ENCODE measurements at regions not wholly inside any gene's neighbourhood (a gene's known extent, or its start where the extent isn't known, plus 50 kb on each side); places are given as distances from the start of the nearest gene placed in this dataset.

DNA sequence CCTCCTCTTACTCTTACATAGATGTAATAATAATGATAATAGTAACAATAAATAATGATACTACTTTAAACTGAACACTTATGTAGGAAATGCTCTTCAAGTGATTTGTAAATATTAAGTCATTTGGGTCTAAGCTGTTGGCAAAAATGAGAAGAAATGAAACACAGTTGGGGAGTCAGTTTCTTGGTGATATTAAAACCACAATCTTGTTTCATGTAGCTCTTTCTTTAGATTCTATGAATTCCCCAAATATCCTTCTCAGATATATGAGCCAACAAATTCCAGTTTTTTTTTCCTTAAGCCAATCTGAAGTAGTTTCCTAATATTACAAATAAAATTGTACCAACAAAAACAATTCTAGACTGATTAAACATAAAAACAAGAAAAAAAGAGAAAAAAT is 1115.6 kb upstream of the CNTN5 start:
- Histone ChIP-seq H3K9me3 (ENCODE audit: low read depth, low read length) (no peaks in the 10 kb centered on the region), H3K4me2 (ENCODE audit: insufficient read depth, low read length) (no peak overlapping the region), H2AFZ (ENCODE audit: low read length) (no peak overlapping the region), H3K79me2 (ENCODE audit: insufficient read depth, low read length) (no peaks in the 10 kb centered on the region), H4K20me1 (ENCODE audit: insufficient read depth, low read length) (no peaks in the 10 kb centered on the region), H3K36me3 (ENCODE audit: insufficient read depth, low read length) (no peaks in the 10 kb centered on the region), H3K4me3 (ENCODE audit: insufficient read depth, low read length) (no peak overlapping the region), H3K4me1 (ENCODE audit: insufficient read depth, low read length) (no peaks in the 10 kb centered on the region), H3K27me3 (ENCODE audit: insufficient read depth, low read length) (no peaks in the 10 kb centered on the region), H3K27ac (ENCODE audit: low read depth, low read length) (no peak overlapping the region)
- no peak for DNase-seq (ENCODE audit: insufficient read length, low spot score, missing footprints)
- TF ChIP-seq, protein P1, sequence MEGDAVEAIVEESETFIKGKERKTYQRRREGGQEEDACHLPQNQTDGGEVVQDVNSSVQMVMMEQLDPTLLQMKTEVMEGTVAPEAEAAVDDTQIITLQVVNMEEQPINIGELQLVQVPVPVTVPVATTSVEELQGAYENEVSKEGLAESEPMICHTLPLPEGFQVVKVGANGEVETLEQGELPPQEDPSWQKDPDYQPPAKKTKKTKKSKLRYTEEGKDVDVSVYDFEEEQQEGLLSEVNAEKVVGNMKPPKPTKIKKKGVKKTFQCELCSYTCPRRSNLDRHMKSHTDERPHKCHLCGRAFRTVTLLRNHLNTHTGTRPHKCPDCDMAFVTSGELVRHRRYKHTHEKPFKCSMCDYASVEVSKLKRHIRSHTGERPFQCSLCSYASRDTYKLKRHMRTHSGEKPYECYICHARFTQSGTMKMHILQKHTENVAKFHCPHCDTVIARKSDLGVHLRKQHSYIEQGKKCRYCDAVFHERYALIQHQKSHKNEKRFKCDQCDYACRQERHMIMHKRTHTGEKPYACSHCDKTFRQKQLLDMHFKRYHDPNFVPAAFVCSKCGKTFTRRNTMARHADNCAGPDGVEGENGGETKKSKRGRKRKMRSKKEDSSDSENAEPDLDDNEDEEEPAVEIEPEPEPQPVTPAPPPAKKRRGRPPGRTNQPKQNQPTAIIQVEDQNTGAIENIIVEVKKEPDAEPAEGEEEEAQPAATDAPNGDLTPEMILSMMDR (IDR thresholded peaks at IDR 0.05; ENCODE audit: extremely low read depth, low read depth, low read length) = no peak

DNA sequence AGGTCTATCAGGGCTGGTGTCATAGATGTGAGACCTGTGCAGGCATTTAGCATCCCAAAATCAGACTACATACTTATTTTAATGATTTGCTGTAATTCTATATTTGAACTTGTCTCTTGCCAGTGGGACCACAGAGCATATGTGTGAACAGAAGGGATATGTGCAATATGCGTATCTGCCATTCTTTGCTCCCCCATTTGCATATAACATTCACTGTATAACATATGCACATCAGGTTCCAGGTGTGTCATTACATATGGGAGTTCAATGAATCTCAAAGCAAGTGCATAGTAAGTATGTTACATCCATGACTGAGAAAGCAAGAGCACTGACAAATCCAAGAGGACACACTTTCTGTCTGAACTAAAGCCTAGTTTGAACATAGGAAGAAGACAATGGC is 1115.1 kb upstream of the CNTN5 start:
- H3K4me2 ChIP-seq (ENCODE audit: insufficient read depth, low read length) = no peak overlapping the region
- DNase-seq (ENCODE audit: insufficient read length, low spot score, missing footprints) = no peak
- no peaks in the 10 kb centered on the region for H3K9me3 ChIP-seq (ENCODE audit: low read depth, low read length)
- H2AFZ ChIP-seq (ENCODE audit: low read length) = no peak overlapping the region
- no peaks in the 10 kb centered on the region for H4K20me1 ChIP-seq (ENCODE audit: insufficient read depth, low read length)
- H3K27me3 ChIP-seq (ENCODE audit: insufficient read depth, low read length) = no peaks in the 10 kb centered on the region
- no peaks in the 10 kb centered on the region for H3K36me3 ChIP-seq (ENCODE audit: insufficient read depth, low read length)
- H3K4me1 ChIP-seq (ENCODE audit: insufficient read depth, low read length) = no peaks in the 10 kb centered on the region
- TF ChIP-seq, protein P1 (IDR thresholded peaks at IDR 0.05; ENCODE audit: extremely low read depth, low read depth, low read length) = no peak
- no peak overlapping the region for H3K4me3 ChIP-seq (ENCODE audit: insufficient read depth, low read length)
- H3K27ac ChIP-seq (ENCODE audit: low read depth, low read length) = no peak overlapping the region
- no peaks in the 10 kb centered on the region for H3K79me2 ChIP-seq (ENCODE audit: insufficient read depth, low read length)

DNA sequence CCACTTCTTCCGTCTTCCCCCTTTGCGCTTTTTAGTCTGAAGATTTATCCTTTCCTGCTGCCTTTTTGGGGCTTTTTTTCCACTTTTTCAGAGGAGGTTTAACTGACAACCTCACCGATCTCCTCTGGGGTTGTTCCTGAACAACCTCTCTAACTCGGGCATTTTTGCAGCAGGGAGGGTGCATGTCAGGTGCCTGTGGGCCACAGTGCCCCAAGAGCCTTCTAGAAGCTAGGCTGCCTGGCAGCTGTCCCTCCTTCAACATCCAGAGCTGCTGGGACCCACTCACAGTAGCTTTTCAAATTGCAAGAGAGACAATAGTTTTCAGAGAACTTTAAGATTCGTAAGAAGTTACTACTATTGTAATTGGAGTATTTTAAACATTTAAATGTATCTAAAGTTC is 1112.4 kb upstream of the CNTN5 start:
- no peak for DNase-seq (ENCODE audit: insufficient read length, low spot score, missing footprints)
- Histone ChIP-seq H3K36me3 (ENCODE audit: insufficient read depth, low read length) (no peaks in the 10 kb centered on the region), H4K20me1 (ENCODE audit: insufficient read depth, low read length) (no peaks in the 10 kb centered on the region), H3K27me3 (ENCODE audit: insufficient read depth, low read length) (no peaks in the 10 kb centered on the region), H3K4me3 (ENCODE audit: insufficient read depth, low read length) (no peak overlapping the region), H3K4me1 (ENCODE audit: insufficient read depth, low read length) (no peaks in the 10 kb centered on the region), H3K79me2 (ENCODE audit: insufficient read depth, low read length) (no peaks in the 10 kb centered on the region), H3K27ac (ENCODE audit: low read depth, low read length) (no peak overlapping the region), H2AFZ (ENCODE audit: low read length) (no peak overlapping the region), H3K4me2 (ENCODE audit: insufficient read depth, low read length) (no peak overlapping the region), H3K9me3 (ENCODE audit: low read depth, low read length) (no peaks in the 10 kb centered on the region)
- TF ChIP-seq, protein P1 (IDR thresholded peaks at IDR 0.05; ENCODE audit: extremely low read depth, low read depth, low read length) = no peak

DNA sequence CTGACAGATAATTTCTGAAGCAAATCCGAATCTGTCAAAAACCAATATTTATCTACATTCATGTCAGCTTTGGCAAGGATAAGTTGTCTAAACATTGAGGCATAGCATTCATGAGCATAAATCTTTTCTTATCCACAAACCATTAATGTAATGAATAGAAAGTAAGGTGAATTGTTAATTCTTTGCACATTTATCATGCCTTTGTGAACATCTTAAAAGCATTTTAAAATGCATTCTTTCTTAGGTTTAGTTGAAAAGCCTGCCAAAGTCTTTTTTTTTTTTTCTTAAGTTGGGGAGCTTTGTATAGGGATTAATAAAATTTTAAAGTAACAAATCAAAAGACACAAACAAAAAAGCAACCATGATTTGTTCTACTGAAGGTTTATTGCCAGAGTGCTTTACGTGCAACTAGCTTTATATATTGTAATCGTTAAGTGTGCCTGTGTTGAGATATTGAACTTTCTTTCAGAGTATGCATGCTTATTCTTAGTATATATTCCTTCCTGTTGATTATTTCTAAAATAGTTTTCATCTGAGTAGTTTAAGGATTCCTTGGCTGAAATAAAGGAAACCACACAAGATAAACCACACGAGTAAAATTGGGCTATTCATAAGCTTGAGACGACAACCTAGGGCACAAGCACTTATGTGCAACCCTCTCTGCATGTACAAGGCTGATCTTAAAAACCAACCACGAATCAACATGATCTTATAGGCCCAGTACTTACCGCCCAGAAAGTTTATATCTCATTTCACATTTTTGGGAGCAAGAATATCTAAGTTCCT is 1110.9 kb upstream of the CNTN5 start:
- Histone ChIP-seq H2AFZ (ENCODE audit: low read length) (no peak overlapping the region), H3K79me2 (ENCODE audit: insufficient read depth, low read length) (no peaks in the 10 kb centered on the region), H3K4me1 (ENCODE audit: insufficient read depth, low read length) (no peaks in the 10 kb centered on the region), H3K4me3 (ENCODE audit: insufficient read depth, low read length) (no peak overlapping the region), H3K27me3 (ENCODE audit: insufficient read depth, low read length) (no peaks in the 10 kb centered on the region), H3K9me3 (ENCODE audit: low read depth, low read length) (no peaks in the 10 kb centered on the region), H3K36me3 (ENCODE audit: insufficient read depth, low read length) (no peaks in the 10 kb centered on the region), H3K27ac (ENCODE audit: low read depth, low read length) (no peak overlapping the region), H4K20me1 (ENCODE audit: insufficient read depth, low read length) (no peaks in the 10 kb centered on the region), H3K4me2 (ENCODE audit: insufficient read depth, low read length) (no peak overlapping the region)
- DNase-seq (ENCODE audit: insufficient read length, low spot score, missing footprints) = no peak
- TF ChIP-seq, protein P1 (IDR thresholded peaks at IDR 0.05; ENCODE audit: extremely low read depth, low read depth, low read length) = no peak

Data from osteoblast (primary cell).